Sigmoid colon (tissue), 4 donors: ENCODE measurements at regions not wholly inside any gene's neighbourhood (a gene's known extent, or its start where the extent isn't known, plus 50 kb on each side); places are given as distances from the start of the nearest gene placed in this dataset.

ENCODE experiments used
- EP300 ChIP-seq, 4 donors: sonication (generic); formaldehyde crosslinking; IDR thresholded peaks; one replicate each; pipeline ENCODE4 v1.6.1; 2017; ENCODE audit warnings: antibody characterized with exemption in 4 of 4
- POLR2A ChIP-seq, 2 donors: fragments of 450-650 bp; IDR thresholded peaks; one replicate each; pipeline ENCODE4 v1.6.1; 2016; ENCODE audit warnings: antibody characterized with exemption in 2 of 2, mild to moderate bottlenecking in 2 of 2, moderate library complexity in 2 of 2
- TF ChIP-seq, protein P1 (sequence below), 4 experiments: fragments of 450-650 bp in 3 of 4; fragments of 200-600 bp in 1 of 4; IDR thresholded peaks; one replicate each; pipeline ENCODE4 v1.5.1; 2016 to 2019; ENCODE audit warnings: antibody characterized with exemption in 4 of 4, mild to moderate bottlenecking in 3 of 4, moderate library complexity in 2 of 4

GRCh38 chr12:34399631-34400410 is 377.5 kb downstream of the ALG10 start:
- TF ChIP-seq, protein P1, sequence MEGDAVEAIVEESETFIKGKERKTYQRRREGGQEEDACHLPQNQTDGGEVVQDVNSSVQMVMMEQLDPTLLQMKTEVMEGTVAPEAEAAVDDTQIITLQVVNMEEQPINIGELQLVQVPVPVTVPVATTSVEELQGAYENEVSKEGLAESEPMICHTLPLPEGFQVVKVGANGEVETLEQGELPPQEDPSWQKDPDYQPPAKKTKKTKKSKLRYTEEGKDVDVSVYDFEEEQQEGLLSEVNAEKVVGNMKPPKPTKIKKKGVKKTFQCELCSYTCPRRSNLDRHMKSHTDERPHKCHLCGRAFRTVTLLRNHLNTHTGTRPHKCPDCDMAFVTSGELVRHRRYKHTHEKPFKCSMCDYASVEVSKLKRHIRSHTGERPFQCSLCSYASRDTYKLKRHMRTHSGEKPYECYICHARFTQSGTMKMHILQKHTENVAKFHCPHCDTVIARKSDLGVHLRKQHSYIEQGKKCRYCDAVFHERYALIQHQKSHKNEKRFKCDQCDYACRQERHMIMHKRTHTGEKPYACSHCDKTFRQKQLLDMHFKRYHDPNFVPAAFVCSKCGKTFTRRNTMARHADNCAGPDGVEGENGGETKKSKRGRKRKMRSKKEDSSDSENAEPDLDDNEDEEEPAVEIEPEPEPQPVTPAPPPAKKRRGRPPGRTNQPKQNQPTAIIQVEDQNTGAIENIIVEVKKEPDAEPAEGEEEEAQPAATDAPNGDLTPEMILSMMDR (IDR thresholded peaks at IDR 0.05) = no peak
- TF ChIP-seq POLR2A (IDR thresholded peaks at IDR 0.05) (no peak), EP300 (IDR thresholded peaks at IDR 0.05) (no peak)
